Stimulated activated CD4-positive, alpha-beta T cell treated with anti-CD3 and anti-CD28 coated beads, Interleukin-12 subunit alpha, Interleukin-12 subunit beta, amount 100 ng/mL, for 4 hours (primary cell): ENCODE measurements at regions not wholly inside any gene's neighbourhood (a gene's known extent, or its start where the extent isn't known, plus 50 kb on each side); places are given as distances from the start of the nearest gene placed in this dataset.
"Not testable (repeated sequence)": the region's sequence is repeated elsewhere in the genome, so short reads cannot be mapped to it uniquely, and the experiment has no call there.

Source experiments
- DNase-seq: peaks from one replicate; pipeline ENCODE4 v3.0.0-alpha.2; 2020

DNA sequence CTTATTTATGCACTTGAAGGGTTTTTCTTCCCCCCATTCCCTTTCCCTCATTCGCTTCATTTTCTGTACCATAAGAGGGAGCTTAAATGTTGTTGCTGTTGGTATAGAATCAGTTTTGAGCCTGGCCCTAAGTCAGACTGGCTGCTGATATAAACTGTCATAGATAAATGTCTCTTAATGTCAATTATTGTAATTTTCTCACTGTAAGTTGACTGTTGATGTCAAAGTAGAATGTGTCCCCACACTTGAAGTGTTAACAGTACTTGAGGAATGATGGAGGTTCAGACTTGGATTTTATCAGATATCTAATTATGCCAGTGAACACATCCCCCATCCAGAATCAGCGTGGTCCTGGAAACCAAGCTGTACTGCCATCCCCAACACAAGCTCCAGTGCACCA lies 87.8 kb downstream of the PRR15 start:
- DNase-seq, result no peak

GRCh38 chr7:29652556-29652955 lies 88.9 kb downstream of the PRR15 start:
- no peak for DNase-seq

DNA sequence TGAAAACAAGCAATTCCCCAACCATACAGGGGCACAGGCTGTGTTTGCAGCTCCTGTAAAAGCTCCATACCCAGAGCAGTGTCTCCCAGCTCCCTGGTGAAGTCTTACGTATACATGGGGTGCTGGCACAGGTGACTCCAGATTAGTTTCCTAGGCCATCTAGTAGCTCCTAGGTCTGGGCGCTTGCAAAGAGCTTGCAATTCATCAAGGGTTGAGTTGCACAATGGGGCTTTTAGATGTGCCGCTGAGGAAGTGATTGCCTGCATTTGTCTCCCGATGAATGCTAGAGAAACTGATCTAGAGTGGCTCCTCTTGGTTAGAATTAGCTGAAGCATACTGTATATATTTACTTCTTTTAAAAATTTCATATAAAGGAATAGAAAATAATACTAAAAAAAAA lies 90.7 kb downstream of the PRR15 start:
- DNase-seq, result not testable (repeated sequence)

DNA sequence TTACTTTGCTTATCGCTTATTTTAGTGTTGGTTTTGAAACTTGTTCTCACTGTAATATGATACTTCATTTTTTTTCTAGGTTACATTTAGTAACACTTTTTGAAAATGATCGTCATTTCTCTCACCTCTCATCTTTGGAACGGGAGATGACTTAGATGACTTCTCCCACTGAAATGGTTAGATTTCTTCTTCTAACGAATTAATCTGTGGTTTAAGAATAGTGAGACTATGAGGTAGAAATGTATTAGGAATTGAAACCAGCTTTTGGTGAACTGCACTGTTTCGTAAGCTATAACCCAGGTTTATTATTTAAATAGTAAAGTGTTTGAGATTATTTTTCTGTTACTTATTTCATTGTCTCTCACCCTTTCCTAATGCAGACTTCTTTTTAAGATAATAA lies 93.7 kb downstream of the PRR15 start:
- no peak for DNase-seq

DNA sequence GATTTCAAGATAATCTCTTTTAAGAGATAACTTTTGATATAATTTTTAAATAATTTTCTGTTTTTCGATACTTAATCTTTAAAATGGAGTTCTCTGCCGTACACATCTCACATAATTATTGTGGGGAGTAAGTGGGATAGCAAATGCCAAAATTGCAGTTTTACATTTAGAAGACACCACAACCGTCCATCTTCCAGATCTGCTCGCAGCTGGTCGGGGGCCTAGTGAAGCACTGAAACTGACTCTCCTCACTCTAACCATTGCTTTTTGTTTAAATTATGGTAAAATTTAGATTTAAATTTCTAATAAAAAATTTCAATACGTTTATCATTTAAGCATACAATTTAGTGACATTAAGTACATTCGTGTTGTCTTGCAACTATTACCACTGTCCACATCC lies 94.2 kb downstream of the PRR15 start:
- DNase-seq, result no peak

DNA sequence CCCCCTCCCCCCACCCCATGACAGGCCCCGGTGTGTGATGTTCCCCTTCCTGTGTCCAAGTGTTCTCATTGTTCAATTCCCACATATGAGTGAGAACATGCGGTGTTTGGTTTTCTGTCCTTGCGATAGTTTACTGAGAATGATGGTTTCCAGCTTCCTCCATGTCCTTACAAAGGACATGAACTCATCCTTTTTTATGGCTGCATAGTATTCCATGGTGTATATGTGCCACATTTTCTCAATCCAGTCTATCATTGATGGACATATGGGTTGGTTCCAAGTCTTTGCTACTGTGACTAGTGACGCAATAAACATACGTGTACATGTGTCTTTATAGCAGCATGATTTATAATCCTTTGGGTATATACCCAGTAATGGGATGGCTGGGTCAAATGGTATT lies 95.6 kb downstream of the PRR15 start:
- not testable (repeated sequence) for DNase-seq

DNA sequence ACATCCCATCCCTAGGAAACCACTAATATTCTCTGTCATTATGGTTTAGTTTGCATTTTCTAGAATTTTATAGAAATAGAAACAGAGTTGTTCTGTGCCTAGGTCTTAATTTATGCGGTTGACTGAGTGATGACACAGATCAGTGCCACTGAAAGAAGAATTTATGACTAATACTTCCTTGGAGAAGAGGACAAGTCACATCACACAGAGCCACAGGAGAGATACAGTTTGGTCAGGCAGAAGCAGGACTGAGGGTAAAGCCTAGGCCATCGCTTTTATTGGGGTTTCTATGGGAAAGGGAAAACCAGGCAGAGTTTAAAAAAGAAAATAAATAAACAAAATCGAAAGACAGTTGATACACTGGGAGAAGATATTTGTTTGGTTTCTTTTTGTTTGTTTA lies 99.3 kb downstream of the PRR15 start:
- not testable (repeated sequence) for DNase-seq

- DNase-seq, result not testable (repeated sequence)
Measured at GRCh38 chr7:29664999-29665398, 101.4 kb downstream of the PRR15 start.

- not testable (repeated sequence) for DNase-seq
Measured at GRCh38 chr7:29667096-29667669, 103.5 kb downstream of the PRR15 start.

GRCh38 chr7:29671286-29671685 lies 107.7 kb downstream of the PRR15 start:
- DNase-seq, result not testable (repeated sequence)

GRCh38 chr7:29673635-29674034 lies 110.0 kb downstream of the PRR15 start:
- DNase-seq, result not testable (repeated sequence)

DNA sequence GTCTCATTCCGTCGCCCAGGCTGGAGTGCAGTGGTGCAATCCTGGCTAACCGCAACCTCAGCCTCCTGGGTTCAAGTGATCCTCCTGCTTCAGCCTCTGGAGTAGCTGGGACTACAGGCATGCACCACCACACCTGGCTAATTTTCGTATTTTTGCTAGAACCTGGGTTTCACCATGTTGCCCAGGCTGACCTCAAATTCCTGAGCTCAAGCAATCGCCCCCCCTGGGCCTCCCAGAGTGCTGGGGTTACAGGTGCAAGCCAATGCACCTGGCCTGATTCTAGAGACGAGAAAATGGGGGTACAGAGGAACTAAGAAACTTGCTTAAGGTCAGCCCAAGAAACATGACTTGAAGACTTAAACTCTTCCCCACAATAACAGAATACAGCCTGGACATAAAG lies 111.0 kb downstream of the PRR15 start:
- not testable (repeated sequence) for DNase-seq

DNA sequence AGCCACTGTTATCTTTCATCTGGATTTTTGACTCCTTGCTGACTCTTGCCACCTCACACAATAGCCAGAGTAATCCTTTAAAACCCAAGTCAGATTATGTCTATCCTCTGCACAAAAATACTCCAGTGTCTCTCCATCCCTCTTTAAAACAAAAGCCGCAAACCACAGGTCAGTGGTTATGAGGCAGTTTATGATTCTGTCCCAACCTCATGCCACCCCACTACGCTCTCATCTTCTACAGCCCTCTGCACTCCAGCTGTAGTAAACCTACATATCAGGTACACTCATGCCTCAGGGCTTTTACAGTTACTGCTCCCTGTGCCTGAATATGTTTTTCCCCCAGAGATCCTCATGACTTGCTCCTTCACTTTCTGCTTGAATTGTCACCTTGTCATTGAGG lies 113.6 kb downstream of the PRR15 start:
- not testable (repeated sequence) for DNase-seq

DNA sequence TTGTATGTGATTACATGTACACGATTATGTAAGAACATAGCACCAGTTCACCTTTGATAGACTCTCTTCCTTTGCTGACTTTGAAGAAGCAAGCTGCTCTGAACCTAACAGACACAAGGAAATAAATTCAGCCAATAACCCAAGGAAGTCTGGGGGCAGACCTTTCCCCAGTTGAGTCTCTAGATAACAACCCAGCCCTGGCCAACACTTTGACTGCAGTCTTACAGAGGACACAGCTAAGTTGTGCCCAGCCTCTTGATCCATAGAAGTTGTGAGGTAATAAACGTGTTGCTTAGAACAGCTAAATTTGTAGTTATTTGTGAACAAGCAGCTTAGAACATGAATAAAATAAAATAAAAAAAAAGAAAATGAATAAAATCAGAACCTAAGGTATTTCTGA lies 116.3 kb downstream of the PRR15 start:
- not testable (repeated sequence) for DNase-seq

- DNase-seq, result not testable (repeated sequence)
Measured at GRCh38 chr7:29680601-29681000, 117.0 kb downstream of the PRR15 start.

- not testable (repeated sequence) for DNase-seq
Measured at GRCh38 chr7:29684151-29684786, 120.6 kb downstream of the PRR15 start.

DNA sequence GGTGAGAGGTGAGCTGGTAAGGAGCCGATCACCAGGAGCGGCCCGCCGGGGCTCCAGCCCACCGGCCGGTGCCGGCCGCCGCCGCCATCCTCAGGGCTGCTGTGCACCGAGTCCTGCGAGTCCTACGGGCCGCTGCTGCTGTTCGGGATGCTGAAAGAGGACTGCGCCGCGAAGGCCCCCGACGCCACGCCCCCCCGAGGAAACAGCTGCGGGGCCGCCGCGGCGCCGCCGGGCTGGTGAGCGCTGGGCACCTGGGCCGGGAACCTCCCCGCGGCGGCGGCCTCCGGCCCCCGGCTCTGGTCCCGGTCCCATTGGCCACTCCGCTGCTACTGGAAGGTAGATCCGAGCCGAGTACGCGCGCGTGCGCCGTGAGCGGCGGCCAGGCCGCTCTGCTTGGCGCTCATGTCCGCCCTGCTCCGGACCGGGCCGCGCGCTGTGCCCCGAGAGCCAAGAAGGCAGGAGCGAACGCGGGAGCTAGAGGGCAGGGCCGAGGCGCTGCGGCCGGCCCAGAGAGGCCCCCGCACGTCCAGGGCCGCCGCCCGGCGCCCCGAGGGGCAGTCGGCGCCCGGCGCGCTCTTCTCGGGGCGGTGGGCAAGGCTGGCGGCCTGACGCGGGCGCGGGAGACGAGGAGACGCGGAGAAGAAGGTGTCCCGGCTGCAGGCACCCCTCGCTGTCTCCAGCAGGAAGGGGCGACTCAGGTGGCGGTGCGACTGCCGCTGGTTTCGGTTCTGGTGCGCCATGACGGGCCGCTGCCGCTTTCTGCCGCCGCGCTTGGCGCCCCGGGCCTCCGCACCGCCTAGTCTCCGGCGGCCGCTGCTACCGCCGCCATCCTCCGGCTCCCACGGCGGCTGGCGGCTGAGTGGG lies 121.3 kb upstream of the WIPF3 start:
- peak; percentile 30 for DNase-seq

DNA sequence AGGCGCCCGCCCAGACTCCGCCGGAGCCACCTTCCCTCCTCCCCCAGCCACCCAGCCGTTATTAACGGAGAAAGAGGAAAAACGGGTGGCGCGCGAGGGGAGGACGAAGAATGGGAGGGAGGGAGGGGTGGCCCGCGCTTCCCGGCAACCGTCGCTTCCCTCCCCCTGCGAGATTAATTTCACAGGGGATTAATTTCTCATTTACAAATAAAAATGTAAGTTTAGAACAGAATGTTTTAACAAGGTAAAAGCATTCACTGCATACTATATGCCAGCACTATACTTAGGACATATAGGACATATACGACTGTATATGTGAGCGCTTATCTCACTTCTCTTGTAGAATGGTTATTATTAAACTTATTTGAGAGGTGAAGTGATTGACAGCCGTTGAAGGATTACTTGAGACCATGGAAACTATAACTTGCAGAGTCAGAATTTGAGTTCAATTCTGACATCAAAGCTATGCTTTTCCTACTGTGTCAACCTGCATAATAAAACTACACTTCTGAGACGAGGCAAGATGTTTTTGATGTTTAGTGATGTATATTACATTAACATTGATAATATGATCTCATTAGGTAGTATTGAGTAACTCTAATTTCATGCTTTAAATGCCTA lies 120.5 kb upstream of the WIPF3 start:
- not testable (repeated sequence) for DNase-seq

DNA sequence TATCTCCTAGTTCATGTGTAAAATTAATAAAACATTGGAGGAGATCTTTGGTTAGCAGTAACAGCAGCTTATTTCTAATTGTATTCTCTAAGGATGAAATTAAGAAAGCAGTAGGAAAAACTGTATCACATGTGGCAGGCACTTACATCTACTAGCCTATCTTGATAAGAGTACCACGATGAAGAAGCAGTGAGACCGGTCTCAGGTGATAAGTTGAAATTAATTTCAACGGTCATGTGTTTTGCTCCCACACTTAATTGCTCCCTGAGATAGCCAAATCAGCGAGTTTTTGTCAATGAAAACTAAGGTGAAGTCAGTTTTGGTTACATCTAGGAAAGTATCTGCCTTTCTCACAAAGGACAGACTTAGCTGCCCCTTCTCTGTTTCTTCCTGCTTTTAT lies 115.8 kb upstream of the WIPF3 start:
- not testable (repeated sequence) for DNase-seq

- not testable (repeated sequence) for DNase-seq
Measured at GRCh38 chr7:29696402-29696801, 109.9 kb upstream of the WIPF3 start.

DNA sequence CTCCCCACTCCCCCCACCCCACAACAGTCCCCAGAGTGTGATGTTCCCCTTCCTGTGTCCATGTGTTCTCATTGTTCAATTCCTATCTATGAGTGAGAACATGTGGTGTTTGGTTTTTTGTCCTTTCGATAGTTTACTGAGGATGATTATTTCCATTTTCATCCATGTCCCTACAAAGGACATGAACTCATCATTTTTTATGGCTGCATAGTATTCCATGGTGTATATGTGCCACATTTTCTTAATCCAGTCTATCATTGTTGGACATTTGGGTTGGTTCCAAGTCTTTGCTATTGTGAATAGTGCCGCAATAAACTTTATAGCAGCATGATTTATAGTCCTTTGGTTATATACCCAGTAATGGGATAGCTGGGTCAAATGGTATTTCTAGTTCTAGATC lies 106.6 kb upstream of the WIPF3 start:
- not testable (repeated sequence) for DNase-seq

GRCh38 chr7:29701540-29701939 lies 104.8 kb upstream of the WIPF3 start:
- DNase-seq, result not testable (repeated sequence)

DNA sequence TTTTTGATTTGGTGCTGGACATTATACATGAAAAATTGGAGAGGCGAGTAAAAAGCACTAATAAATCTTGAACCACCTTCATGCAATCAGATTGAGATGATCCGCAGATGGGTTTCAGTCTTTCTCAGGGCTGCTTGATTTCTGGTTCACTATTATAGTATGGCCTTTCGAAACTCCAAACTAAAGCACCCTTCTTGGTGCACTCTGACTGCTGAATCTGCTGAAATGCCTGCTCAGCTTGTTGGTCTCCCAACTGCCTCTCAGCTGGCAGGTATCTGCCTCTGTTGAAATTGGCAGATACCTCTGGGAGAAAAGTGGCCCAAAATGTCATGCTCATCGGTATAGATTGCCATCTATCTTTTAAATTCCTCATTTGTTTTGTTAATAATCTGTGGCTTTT lies 102.5 kb upstream of the WIPF3 start:
- not testable (repeated sequence) for DNase-seq
